ENCODE measurements at regions not wholly inside any gene's neighbourhood (a gene's known extent, or its start where the extent isn't known, plus 50 kb on each side); places are given as distances from the start of the nearest gene placed in this dataset.

GRCh38 chr7:54390565-54390964, 151.6 kb upstream of the VSTM2A start:
- H3K4me3 Mint-ChIP-seq: no peak overlapping the region
- peaks cover 5% of the 10 kb centered on the region for H3K4me1 Mint-ChIP-seq
- H3K27me3 Mint-ChIP-seq (ENCODE audit: low read depth): no peaks in the 10 kb centered on the region
- TF ChIP-seq CTCF (IDR thresholded peaks at IDR 0.05; ENCODE audit: unreplicated experiment): no peak
- peaks cover 36% of the 10 kb centered on the region for H3K9me3 Mint-ChIP-seq
- H3K27ac Mint-ChIP-seq: no peak overlapping the region
- H3K36me3 Mint-ChIP-seq: no peaks in the 10 kb centered on the region
- DNase-seq (ENCODE audit: low spot score in 2 of 2, unreplicated experiment in 2 of 2): no peak

GRCh38 chr7:54392935-54393334, 149.2 kb upstream of the VSTM2A start:
- Mint-ChIP-seq H3K4me3 (no peak overlapping the region), H3K27ac (no peak overlapping the region), H3K9me3 (peaks cover 18% of the 10 kb centered on the region), H3K36me3 (no peaks in the 10 kb centered on the region), H3K27me3 (ENCODE audit: low read depth) (no peaks in the 10 kb centered on the region), H3K4me1 (peaks cover 5% of the 10 kb centered on the region)
- DNase-seq (ENCODE audit: low spot score in 2 of 2, unreplicated experiment in 2 of 2): no peak
- no peak for TF ChIP-seq CTCF (IDR thresholded peaks at IDR 0.05; ENCODE audit: unreplicated experiment)

GRCh38 chr7:54394834-54395233, 147.3 kb upstream of the VSTM2A start:
- no peak for DNase-seq (ENCODE audit: low spot score in 2 of 2, unreplicated experiment in 2 of 2)
- Mint-ChIP-seq H3K9me3 (peaks cover 6% of the 10 kb centered on the region), H3K4me1 (peaks cover 5% of the 10 kb centered on the region), H3K36me3 (no peaks in the 10 kb centered on the region), H3K27me3 (ENCODE audit: low read depth) (no peaks in the 10 kb centered on the region), H3K27ac (peak overlapping the region; percentile 47), H3K4me3 (no peak overlapping the region)
- no peak for TF ChIP-seq CTCF (IDR thresholded peaks at IDR 0.05; ENCODE audit: unreplicated experiment)

- no peak for TF ChIP-seq CTCF (IDR thresholded peaks at IDR 0.05; ENCODE audit: unreplicated experiment)
- H3K9me3 Mint-ChIP-seq: no peaks in the 10 kb centered on the region
- H3K4me1 Mint-ChIP-seq: peaks cover 5% of the 10 kb centered on the region
- no peaks in the 10 kb centered on the region for H3K27me3 Mint-ChIP-seq (ENCODE audit: low read depth)
- DNase-seq (ENCODE audit: low spot score in 2 of 2, unreplicated experiment in 2 of 2): no peak
- H3K36me3 Mint-ChIP-seq: no peaks in the 10 kb centered on the region
- H3K4me3 Mint-ChIP-seq: no peak overlapping the region
- no peak overlapping the region for H3K27ac Mint-ChIP-seq
Measured at GRCh38 chr7:54397836-54398612, 144.2 kb upstream of the VSTM2A start.

GRCh38 chr7:54398863-54399262, 143.3 kb upstream of the VSTM2A start:
- Mint-ChIP-seq H3K4me3 (no peak overlapping the region), H3K27ac (no peak overlapping the region), H3K27me3 (ENCODE audit: low read depth) (no peaks in the 10 kb centered on the region), H3K4me1 (peaks cover 5% of the 10 kb centered on the region), H3K36me3 (no peaks in the 10 kb centered on the region), H3K9me3 (no peaks in the 10 kb centered on the region)
- DNase-seq (ENCODE audit: low spot score in 2 of 2, unreplicated experiment in 2 of 2): no peak
- TF ChIP-seq CTCF (IDR thresholded peaks at IDR 0.05; ENCODE audit: unreplicated experiment): no peak

All from mesothelial cell of epicardium (in vitro differentiated cells).